AG09309 (cell line): ENCODE measurements at regions not wholly inside any gene's neighbourhood (a gene's known extent, or its start where the extent isn't known, plus 50 kb on each side); places are given as distances from the start of the nearest gene placed in this dataset.

Source experiments
- DNase-seq: peaks from one replicate; pipeline ENCODE4 v3.0.0-alpha.2; 2010; ENCODE audit warnings: low read depth
- H3K4me3 ChIP-seq: 2 replicates; pipeline ENCODE4 v1.5.1; 2011; ENCODE audit warnings: mild to moderate bottlenecking, low read depth, low read length, moderate library complexity; ENCODE audit not compliant: control insufficient read depth
- CTCF ChIP-seq: IDR thresholded peaks from 2 replicates; pipeline ENCODE4 v1.5.1; 2011; ENCODE audit warnings: mild to moderate bottlenecking, low read depth, low read length, inconsistent platforms; ENCODE audit not compliant: insufficient read depth, control insufficient read depth; ENCODE audit errors: missing control alignments

GRCh38 chr6:147621263-147621662 is 112.8 kb downstream of the SAMD5 start:
- no peak overlapping the region for H3K4me3 ChIP-seq
- no peak for TF ChIP-seq CTCF
- no peak for DNase-seq

- H3K4me3 ChIP-seq, result no peak overlapping the region
- TF ChIP-seq CTCF, result no peak
- DNase-seq, result no peak
Observed at GRCh38 chr6:147621961-147622360, 113.5 kb downstream of the SAMD5 start.

GRCh38 chr6:147624946-147625515 is 116.5 kb downstream of the SAMD5 start:
- TF ChIP-seq CTCF, result no peak
- DNase-seq, result no peak
- no peak overlapping the region for H3K4me3 ChIP-seq

- TF ChIP-seq CTCF, result no peak
- no peak for DNase-seq
- H3K4me3 ChIP-seq, result no peak overlapping the region
Observed at GRCh38 chr6:147625946-147626345, 117.5 kb downstream of the SAMD5 start.

- TF ChIP-seq CTCF, result no peak
- H3K4me3 ChIP-seq, result no peak overlapping the region
- DNase-seq, result no peak
Observed at GRCh38 chr6:147627411-147627810, 118.9 kb downstream of the SAMD5 start.

GRCh38 chr6:147633191-147633590 is 124.7 kb downstream of the SAMD5 start:
- TF ChIP-seq CTCF, result no peak
- no peak overlapping the region for H3K4me3 ChIP-seq
- no peak for DNase-seq
